ENCODE measurements at regions not wholly inside any gene's neighbourhood (a gene's known extent, or its start where the extent isn't known, plus 50 kb on each side); places are given as distances from the start of the nearest gene placed in this dataset.

GRCh38 chr21:38649120-38649519 is 150.8 kb upstream of the ERG start:
- TF ChIP-seq CTCF (IDR thresholded peaks at IDR 0.05; ENCODE audit: insufficient read depth, low read length) (no peak), POLR2AphosphoS5 (IDR thresholded peaks at IDR 0.05; ENCODE audit: low read depth) (no peak), GABPA (IDR thresholded peaks at IDR 0.05; ENCODE audit: low read depth) (no peak)
